ENCODE measurements at regions not wholly inside any gene's neighbourhood (a gene's known extent, or its start where the extent isn't known, plus 50 kb on each side); places are given as distances from the start of the nearest gene placed in this dataset.
A peak's percentile ranks its signal among the peaks of the same experiment; 100 is the strongest.
"Not testable (repeated sequence)": the region's sequence is repeated elsewhere in the genome, so short reads cannot be mapped to it uniquely, and the experiment has no call there.

DNA sequence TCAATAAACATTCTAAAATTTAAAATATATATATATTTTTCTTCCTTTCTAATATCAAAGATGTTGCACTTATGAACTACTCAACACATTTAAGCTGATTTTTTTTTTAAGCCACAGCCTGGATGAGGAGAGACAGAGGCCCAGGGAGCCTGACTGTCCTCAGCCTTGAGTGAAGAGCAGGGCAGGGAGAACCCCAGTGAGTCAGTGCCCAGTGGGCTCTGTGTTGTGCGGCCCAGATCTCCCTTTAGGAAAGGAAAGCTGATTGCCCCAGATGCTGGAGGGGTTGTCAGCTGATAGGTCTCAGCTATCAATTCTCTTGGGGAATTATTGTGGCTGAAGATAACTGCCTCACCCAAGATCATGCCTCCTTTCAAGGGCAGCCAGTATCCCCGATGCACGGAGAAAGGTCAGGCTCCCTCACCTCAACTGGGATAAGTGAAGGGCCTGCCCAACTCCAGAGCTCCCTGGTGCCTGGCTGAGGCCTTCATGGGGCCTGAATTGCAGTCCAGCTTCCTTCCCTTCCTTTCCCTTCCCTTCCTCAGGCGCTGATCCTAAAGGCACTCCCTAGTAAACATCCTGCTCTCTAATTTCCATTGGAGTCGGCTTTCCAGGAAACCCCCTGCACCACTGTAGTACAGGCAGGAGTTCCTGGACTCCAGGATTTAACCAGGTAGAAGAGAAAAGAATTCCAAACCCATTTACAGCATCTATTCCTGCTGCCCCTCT is 106.9 kb upstream of the ATL2 start:
- DNase-seq (ENCODE audit: low read depth in 2 of 2): no peak

DNA sequence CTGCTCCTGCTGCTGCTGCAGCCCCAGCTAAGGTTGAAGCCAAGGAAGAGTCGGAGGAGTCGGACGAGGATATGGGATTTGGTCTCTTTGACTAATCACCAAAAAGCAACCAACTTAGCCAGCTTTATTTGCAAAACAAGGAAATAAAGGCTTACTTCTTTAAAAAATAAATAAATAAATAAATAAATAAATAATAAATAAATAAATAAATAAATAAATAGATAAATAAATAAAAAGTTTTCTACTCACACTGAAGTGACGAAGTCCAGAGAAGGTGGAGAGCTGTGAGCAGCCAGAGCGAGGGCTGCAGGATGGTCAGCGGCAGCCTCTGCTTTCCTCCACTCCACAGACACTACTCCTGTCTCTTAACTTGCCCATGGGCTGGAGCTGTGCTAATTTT is 105.6 kb upstream of the ATL2 start:
- not testable (repeated sequence) for DNase-seq (ENCODE audit: low read depth in 2 of 2)

DNA sequence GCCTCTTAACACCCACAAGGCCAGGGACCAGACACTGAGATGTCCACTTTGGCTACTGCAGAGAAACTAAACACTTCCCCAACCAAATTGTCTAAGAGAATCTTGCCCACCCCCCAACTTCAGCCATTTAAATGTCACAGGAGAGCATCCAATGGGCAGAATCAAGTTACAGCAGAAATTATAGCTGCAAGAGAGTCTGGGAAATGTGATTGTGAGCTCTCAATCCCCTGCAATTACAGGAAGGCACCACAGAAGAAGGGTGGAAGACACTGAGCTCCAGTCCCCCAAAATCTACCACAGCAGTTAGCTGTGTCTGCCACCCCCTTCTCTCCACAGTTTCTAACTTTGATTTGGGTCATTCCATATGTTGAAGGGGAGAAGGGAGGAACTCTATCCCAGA is 103.5 kb upstream of the ATL2 start:
- no peak for DNase-seq (ENCODE audit: low read depth in 2 of 2)

DNA sequence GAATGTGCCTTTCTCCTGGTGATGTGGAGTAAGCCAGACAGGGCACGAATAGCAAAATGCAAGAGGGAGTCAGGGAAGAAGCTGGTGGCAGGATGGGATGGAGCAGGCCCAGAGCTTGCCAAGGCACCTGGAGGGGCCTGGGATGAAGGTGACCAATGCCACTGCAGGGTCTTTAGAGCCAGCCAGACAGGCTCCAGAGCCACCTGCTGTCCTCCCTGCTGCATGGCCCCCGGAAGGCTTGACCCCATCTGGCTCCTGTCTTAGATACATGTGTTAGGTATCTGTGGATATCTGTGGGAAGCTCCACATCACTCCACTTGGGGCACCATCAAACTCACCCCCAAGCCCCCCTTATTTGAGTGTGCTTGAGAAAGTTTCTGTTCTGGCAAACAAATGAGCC is 99.9 kb upstream of the ATL2 start:
- DNase-seq (ENCODE audit: low read depth in 2 of 2): no peak

DNA sequence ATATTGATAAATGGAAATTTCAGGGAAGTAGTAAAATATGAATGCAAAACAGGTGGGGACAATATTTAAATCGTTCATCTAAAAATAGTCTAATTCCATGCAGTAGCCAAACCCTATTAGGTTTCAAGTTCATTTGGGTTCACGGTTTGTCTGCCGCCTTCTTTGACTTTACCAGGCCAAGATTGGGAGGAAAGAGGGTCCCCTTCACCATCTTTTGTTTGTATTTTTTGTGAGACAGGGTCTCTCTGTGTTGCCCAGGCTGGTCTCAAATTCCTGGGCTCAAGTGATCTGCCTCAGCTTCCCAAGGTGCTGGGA is 98.5 kb upstream of the ATL2 start:
- no peak for DNase-seq (ENCODE audit: low read depth in 2 of 2)

DNA sequence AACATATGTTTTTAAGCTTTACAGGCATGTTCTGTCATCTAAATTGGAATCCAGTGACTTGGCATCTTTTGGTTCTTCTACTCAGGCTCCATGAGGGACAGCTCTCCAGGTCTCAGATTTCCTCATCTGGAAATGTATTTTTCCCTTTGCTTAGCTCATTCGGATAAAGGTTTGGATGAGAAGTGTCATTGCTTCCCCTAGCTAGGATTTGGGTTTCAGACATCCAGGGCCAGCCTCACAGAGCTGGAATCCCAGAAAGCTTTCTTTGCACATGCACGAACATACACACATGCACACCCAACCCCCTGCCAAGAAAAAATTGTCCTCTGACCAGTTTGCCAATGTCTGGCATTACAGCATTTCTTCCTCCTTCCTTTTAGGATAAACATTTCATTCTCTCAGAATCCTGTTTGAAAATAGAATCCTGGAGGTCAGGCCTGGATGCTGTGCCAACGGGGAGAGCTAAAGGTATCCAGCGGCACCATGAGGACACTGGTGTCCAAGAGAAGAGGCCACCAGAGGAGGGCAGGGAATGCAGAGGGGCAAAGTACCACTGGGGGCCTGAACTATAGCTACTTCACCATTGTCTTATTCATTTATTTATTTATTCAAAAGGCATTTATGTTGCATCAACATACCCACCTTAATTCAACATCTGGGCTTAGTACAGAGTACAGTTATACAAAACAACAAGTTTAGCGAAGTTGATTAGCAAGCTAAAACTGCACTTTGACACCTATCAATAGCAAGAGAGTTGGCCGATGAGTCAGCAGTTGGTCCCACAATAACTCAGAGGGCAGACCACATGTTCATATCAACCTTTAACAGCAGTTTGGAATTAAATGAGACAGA is 97.9 kb upstream of the ATL2 start:
- no peak for DNase-seq (ENCODE audit: low read depth in 2 of 2)

DNA sequence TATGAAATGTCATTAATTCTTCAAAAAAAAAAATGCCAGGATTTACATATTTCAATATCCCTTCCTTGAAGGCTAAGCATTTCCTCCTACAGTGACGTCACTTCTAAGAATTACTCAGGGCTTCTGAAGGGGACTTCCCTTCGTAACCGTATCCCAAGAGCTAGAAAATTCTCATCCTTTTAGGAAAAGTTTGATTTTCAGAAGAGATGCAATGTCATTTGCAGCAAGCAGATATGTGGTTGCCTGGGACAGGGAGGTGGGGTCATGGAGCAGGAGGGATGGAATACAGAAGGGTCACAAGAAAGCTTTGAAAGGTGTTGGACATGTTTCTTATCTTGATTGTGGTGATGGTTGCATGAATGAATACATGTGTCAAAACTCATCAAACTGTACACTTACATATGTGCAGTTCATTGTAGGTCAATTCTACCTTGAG is 97.0 kb upstream of the ATL2 start:
- DNase-seq (ENCODE audit: low read depth in 2 of 2): no peak

DNA sequence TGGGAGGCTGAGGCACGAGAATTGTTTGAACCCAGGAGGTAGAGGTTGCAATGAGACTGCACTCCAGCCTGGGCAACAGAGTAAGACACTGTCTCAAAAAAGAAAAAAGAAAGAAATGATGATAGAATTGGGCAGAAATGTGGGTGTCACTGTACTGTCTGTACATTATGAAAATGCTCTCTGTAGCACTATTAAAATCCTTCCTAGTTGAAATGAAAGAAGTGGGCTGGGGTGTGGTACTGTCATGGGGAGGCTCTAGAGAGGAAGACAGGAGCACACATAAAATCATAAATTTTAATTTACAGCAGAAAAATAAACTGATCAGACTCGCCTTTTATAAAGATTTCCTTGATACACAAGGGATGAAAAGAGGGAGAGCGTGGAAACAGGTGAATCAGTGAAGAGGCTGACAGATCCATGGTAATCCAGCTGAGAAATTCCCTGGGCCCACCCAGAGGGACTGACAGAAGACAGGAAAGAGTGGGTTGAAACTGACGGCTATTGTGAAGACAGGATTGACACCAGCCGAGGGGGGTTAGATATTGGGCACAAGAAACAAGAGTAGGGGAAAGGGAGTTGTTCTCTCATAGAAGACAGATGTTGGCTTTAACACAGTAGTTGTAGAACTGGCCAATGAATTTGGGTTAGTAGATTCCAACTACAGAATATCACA is 96.4 kb upstream of the ATL2 start:
- no peak for DNase-seq (ENCODE audit: low read depth in 2 of 2)

DNA sequence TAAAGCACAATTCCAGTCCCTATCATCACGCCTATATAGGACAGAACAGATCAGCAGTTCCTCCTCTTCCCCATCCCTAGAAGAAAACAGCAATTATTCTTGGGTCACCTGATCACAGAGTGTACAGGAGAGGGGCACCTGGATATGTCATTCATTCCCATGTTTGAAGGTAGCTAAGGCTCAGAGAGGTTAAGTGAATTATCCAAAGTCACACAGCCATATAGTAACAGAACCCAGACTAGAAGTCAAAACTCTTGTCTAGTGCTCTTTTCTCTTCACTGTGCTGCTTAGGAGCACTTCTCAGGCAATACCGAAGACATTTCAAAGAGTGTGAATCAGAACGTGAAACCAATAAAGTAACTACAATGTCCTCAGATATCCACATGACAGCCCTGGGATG is 93.0 kb upstream of the ATL2 start:
- DNase-seq (ENCODE audit: low read depth in 2 of 2): no peak

DNA sequence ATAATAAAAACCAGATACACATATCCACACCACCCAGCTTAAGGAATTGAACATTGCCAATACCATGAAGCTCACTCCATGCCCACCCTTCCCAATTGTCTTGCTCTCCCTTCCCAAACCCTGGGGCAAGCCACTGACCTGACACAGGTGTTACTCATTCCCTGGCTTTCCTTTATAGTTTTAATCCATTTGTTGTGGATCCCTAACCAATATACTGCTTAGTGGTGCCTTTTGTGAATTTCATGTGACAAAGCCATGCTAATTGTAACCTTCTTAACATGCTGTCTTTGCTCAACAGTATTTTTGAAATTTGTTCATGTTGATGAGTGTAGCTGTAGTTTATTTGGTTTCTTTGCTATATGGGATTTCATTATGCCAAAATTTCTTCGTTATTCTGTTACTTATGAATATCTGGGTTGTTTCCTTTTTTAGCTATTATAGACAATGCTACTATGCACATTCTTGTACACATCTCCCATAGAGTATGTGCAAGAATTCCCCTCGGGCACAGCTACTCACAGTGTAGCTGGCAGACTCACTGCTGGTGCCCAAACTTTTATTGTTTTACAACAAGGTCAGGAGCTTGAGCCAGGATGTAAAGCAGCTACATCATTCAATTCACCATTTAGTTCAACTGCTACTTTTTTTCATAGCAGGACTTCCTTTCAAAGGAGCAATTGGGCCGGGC is 90.8 kb upstream of the ATL2 start:
- DNase-seq (ENCODE audit: low read depth in 2 of 2): no peak

DNA sequence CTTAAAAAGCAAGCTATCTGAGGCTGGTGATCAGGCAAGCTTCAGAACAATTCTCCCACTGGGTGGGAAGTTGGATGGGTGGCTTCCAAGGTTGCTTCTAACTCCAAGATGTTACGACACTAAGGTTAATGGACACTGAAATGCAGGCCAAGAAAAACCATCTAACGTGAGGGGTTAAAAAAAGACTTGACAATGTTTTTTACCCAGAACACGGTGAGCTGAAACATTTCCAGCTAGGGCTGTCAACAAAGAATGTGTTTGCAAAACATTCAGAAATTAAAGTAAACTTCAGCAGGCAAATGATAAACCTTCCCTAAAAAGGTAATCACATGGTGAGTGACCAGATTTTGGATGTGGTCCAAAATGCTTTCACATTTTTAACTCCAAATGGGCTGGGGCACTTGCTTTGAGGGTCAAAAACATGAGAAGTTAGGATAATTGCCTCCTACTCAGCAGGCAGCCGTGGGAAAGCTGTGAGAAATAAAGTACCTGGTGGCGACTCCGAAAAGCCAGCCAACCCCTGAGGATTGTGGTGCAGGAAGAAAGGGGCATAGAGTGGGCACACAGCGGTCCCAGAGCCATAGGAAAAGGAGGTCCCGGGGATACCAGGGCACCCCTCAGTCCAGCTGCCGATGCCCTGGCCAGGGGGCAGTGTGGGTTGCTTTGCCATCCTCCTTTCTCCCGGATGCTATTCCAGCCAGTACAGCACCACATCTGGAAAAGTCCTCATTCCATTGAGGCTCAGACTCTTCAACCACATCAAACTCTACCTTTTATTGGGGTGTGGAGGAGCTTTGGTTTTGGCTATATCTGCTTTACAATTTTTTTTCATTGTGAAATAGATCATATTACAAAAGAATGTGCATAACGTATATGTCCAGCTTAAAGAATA is 90.0 kb upstream of the ATL2 start:
- DNase-seq (ENCODE audit: low read depth in 2 of 2): no peak

DNA sequence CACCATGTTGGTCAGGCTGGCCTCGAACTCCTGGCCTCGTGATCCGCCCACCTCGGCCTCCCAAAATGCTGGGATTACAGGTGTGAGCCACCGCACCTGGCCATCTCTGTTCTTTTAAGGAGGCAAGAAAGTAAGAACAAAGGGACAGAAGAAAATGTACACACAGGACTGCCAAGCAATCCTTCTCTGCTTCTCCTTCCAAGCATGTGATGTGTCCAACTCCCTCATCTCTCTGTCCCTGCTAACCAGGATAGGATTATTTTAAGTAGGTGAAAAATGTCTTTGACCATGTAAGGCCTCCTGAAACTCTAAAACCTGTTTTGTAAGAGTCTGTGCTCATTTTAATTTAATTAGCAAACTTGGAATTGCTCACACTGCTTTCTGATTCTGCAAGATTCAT is 89.3 kb upstream of the ATL2 start:
- no peak for DNase-seq (ENCODE audit: low read depth in 2 of 2)

DNA sequence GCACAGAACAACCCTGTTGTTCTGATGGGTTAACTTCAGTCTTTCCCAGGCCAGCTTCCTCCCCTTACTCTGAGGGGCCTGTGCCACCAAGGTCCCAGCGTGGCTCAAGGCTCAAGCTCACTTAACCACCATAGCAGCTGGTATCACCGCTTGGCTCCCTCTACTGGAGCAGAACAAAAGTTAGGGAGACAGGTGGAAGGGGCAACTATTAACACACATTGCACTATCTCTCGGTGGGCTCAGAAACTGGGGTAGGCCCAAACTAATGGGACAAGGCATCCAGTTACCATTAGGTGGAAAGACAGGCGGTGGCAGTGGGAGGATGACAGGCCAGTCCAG is 88.7 kb upstream of the ATL2 start:
- DNase-seq (ENCODE audit: low read depth in 2 of 2): no peak

DNA sequence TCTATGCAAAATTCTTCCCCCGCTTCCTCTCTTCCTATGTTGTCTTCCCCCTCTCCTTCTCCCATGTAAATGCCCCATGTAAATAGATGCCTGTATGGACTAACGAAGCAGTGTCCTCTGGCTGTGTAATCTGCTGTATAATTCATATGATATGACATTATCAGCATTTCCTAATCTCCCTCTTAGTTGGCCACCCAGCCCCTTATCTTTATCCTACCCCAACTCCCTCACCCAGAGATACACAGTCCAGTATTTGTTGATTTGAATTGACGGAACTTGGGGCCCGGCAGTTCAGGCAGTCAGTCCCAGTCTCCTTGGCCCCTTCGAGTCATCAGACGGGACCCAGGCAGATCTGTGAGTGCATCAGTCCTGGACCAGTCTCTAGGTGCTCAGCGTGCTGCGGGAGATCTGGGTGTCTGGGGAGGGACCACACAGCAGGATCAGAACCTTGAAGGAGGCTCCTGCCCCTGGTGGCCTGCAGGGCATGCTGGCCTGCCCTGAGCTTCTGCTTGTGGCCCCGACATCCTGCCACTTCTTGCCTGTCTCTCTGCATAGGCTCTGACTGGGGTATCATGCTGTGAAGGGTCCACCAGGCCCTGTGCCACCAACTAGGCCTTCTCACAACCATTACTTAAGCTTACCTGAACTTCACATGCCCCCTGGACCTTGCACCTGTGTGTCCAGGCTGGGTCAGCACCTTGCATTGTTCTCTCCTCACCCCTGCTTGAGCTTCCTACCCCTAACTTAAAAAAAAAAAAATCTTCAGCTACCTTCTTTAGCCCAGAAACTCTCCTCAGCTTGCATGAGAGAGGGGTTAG is 88.1 kb upstream of the ATL2 start:
- DNase-seq (ENCODE audit: low read depth in 2 of 2): no peak

DNA sequence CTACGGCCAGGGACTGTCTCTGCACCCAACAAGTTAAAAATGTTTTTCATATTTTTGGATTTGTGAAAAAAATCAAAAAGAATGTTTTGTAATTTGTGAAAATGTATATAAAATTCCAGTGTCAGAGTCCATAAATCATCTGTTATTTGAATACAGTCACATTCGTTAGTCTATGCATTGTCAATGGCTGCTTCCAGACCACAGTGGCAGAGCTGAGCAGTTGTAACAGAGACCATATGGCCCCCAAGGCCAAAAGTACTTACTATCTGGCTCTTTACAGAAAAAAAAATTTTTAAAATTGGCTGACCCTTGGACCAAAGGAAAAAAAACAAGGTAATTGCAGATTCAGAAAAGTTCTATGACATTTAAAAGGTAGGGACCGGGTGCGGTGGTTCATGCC is 86.7 kb upstream of the ATL2 start:
- DNase-seq (ENCODE audit: low read depth in 2 of 2): no peak

DNA sequence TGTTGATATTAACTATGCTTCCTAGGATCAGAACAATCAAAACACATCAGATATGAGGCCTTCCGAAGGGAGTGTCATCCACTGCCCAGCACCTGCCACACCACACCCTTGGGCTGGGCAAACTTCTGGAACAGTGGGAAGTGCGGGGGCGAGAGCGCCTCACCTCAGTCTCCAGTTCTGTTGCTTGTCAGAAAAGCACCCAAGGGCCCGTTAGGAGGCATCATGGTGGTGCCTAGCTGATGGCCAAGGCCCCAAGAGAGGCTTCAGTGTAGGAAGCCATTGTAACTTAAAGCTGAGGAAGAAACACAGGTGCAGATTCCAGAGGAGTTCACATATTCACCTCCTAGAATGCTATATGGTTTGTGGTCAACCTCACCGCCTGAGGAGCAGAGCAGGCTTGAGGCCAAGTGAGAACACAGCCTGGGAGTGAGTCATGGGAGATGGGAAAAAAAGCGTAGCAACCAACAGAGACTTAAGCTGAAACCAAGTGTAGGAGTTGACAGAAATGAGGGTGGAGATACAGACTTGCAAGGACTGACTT is 85.1 kb upstream of the ATL2 start:
- peak; percentile 31 to 49 for DNase-seq (ENCODE audit: low read depth in 2 of 2)

DNA sequence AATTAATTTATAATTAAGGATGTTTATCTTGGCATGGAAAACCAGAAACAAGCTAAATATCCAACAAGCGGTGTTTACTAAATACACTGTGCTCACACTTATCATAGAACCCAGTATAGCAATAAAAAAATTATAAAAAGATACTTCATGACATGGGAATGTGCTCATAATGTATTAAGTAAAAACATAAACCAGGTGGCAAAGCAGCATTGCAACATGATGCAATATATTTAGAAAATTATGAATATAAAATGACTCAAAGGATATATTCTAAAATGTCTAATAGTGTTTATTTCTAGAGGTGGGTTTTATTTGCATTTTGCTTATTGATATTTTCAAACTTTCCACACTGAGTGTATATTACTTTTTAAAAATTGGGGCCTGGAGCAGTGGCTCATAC is 84.4 kb upstream of the ATL2 start:
- DNase-seq (ENCODE audit: low read depth in 2 of 2): no peak

DNA sequence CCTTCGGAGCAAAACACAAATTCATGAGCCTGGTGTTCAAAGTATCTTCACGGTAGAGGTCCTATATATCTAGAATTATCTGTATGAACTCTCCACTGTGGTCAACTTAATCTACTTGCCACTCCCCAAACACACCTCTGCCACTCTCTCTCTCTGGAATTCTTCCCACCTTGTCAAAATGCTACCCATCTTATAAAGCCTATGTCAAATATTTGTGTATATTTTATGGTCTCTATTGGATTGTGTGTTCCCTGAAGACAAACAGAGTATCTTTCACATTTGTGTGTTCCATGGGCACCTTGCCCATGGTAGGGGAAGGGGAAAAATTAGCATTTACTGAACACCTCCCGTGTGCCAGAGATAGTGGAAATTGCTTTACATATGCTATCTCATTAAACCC is 83.2 kb upstream of the ATL2 start:
- no peak for DNase-seq (ENCODE audit: low read depth in 2 of 2)

DNA sequence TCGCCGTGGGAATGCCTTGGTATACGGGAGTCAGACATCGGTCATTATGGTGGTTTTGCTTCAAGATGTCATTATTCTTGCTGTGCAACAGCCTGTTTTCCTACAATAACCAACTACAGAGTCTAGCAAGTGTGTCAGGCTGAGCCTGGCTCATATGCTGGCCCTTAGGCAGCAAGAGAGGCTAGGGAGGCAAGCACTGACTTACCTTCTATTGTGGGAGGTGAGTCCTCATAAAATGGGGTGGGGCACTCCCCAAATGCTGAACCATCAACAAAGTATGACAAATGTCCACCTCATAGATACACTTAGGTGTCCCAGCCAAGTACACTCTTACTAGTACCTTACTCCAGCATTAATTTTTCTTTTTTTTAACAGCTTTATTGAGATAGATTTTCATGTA is 77.0 kb upstream of the ATL2 start:
- DNase-seq (ENCODE audit: low read depth in 2 of 2): no peak

DNA sequence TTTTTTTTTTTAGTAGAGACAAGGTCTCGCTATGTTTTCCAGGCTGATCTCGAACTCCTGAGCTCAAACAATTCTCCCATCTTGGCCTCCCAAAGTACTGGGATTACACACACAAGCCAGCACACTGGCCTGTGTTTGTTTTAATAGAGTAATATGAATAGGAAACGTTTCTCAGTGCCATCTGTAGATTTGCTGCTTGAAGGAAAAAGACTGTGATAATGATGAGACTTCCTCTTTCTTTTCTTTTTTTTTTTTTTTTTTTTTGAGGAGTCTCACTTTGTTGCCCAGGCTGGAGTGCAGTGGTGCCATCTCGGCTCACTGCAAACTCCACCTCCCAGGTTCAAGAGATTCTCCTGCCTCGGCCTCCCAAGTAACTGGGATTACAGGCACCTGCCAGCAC is 74.7 kb upstream of the ATL2 start:
- not testable (repeated sequence) for DNase-seq (ENCODE audit: low read depth in 2 of 2)
